Thyroid gland (tissue), 4 donors: ENCODE measurements at regions not wholly inside any gene's neighbourhood (a gene's known extent, or its start where the extent isn't known, plus 50 kb on each side); places are given as distances from the start of the nearest gene placed in this dataset.

Source experiments
- CTCF ChIP-seq, 6 experiments: fragments of 200-600 bp in 3 of 6; fragments of 450-650 bp in 3 of 6; sonication (generic) in 3 of 6; IDR thresholded peaks; one replicate each; pipeline ENCODE4 v1.5.1; 2016 to 2019; ENCODE audit warnings: antibody characterized with exemption in 6 of 6, mild to moderate bottlenecking in 2 of 6, inconsistent platforms in 1 of 6, moderate library complexity in 1 of 6
- POLR2A ChIP-seq, 2 donors: fragments of 450-650 bp; IDR thresholded peaks; one replicate each; pipeline ENCODE4 v1.6.1; 2017; ENCODE audit warnings: antibody characterized with exemption in 2 of 2, mild to moderate bottlenecking in 2 of 2, moderate library complexity in 1 of 2

- TF ChIP-seq CTCF (IDR thresholded peaks at IDR 0.05) = no peak
- TF ChIP-seq POLR2A (IDR thresholded peaks at IDR 0.05) = no peak
These were observed 157.4 kb upstream of the PFN2 start for GRCh38 chr3:150128126-150128525.
